Astrocyte (in vitro differentiated cells and primary cell): ENCODE measurements at regions not wholly inside any gene's neighbourhood (a gene's known extent, or its start where the extent isn't known, plus 50 kb on each side); places are given as distances from the start of the nearest gene placed in this dataset.

ENCODE experiments used
- CTCF ChIP-seq: IDR thresholded peaks from 2 replicates; pipeline ENCODE4 v1.5.1; 2011; ENCODE audit warnings: low read depth, mild to moderate bottlenecking, inconsistent platforms, low read length, moderate library complexity; ENCODE audit not compliant: insufficient read depth
- EZH2 ChIP-seq: IDR thresholded peaks from 2 replicates; pipeline ENCODE4 v1.6.1; 2012; ENCODE audit warnings: mild to moderate bottlenecking, low read length, inconsistent platforms; ENCODE audit not compliant: insufficient read depth

- TF ChIP-seq CTCF (no peak), EZH2 (no peak)
Measured at GRCh38 chr21:38114717-38115333, 142.0 kb upstream of the KCNJ15 start.
